KOPT-K1 (cell line): ENCODE measurements at regions not wholly inside any gene's neighbourhood (a gene's known extent, or its start where the extent isn't known, plus 50 kb on each side); places are given as distances from the start of the nearest gene placed in this dataset.

Experiments
- H3K27ac ChIP-seq: fragments of 200-600 bp; sonication (generic); 2 replicates; pipeline ENCODE4 v1.5.1; 2016; ENCODE audit warnings: antibody characterized with exemption, mild to moderate bottlenecking, low read depth, low read length; ENCODE audit not compliant: poor library complexity, severe bottlenecking
- H3K36me3 ChIP-seq: fragments of 200-600 bp; sonication (generic); 2 replicates; pipeline ENCODE4 v1.5.1; 2017; ENCODE audit warnings: antibody characterized with exemption, mild to moderate bottlenecking, low read length, moderate library complexity; ENCODE audit not compliant: insufficient read depth
- H3K9me3 ChIP-seq: fragments of 200-600 bp; sonication (generic); 2 replicates; pipeline ENCODE4 v1.5.1; 2017; ENCODE audit warnings: antibody characterized with exemption, low read length, mild to moderate bottlenecking; ENCODE audit not compliant: insufficient read depth, poor library complexity, severe bottlenecking

DNA sequence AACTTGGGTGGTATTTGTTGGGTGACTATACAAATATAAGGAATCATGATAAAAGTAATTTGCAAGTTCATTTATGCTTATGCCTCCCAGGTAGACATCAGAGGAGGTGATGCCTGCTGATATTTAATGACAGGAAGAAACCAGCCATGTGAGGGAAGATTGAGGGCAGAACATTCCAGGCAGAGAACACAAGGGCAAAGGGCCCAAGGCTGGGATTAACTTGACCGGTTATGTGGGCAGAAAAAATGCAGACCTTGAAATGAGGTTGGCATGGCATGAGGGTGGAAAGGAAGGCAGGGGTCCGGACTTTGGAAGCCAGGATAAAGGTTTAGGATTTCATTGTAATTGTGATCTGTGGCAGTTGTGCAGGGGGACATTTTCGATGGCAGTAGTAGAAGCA, 68.0 kb upstream of the MTPN start:
- Histone ChIP-seq H3K9me3 (peaks cover 17% of the 10 kb centered on the region), H3K27ac (no peak overlapping the region), H3K36me3 (0 out of 2 replicates have a peak, but pooled peaks cover 8% of the 10 kb centered on the region)

DNA sequence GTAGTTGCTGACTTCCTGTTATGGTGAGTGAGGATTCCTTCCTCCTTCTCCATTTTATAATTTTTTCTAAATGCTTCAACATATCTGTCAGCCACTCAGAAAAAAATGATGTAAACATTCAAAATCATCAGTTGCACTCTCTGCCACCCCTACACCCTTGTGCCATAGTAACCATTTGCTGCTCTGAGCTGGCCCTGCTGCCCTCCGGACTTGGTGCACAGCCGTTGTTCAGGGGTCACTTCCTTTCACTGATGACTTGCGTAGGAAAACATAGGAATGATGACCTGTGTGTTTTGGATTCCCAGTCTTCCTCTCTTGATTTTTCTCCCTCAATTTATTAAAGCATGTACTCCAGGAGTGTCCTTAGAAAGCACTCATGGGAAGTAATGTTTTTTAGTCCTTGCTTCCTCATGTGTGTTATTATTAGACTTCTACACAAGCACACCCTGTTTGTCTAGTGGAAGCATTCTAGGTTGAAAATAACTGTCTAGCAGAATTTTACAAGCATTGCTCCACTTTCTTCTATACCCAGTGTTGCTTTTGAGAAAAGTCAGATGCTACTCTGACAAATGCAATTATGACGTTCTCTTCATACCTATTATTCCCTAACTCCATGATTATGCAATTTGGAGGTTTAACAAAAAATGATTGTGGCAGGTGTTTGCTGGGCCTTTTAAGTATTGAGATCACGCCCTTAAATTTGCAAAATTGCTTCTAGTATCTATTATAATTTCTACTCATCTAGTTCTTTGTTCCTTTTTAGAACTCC, 62.6 kb upstream of the MTPN start:
- H3K27ac ChIP-seq, result no peak overlapping the region
- H3K36me3 ChIP-seq, result no peaks in the 10 kb centered on the region
- no peaks in the 10 kb centered on the region for H3K9me3 ChIP-seq

DNA sequence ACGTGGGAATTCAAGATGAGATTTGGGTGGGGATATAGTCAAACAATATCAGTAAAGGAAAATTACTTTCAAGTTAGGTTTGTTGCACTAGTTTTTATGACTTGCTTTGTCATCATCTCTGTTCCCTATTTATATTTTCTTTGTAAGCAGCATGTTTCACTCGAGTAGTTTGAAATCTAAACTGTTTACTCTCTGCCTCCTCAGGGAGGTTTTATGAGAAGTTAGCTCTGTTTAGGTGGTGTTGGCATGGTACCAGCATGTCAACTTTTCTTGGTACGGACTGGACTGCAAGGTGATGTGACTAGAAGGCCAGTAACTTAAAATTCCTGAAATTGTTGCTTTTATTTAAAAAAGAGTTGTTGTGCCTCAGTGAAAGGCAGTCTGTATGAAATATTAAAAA, 59.2 kb upstream of the MTPN start:
- no peak overlapping the region for H3K27ac ChIP-seq
- H3K9me3 ChIP-seq, result no peaks in the 10 kb centered on the region
- H3K36me3 ChIP-seq, result no peaks in the 10 kb centered on the region

DNA sequence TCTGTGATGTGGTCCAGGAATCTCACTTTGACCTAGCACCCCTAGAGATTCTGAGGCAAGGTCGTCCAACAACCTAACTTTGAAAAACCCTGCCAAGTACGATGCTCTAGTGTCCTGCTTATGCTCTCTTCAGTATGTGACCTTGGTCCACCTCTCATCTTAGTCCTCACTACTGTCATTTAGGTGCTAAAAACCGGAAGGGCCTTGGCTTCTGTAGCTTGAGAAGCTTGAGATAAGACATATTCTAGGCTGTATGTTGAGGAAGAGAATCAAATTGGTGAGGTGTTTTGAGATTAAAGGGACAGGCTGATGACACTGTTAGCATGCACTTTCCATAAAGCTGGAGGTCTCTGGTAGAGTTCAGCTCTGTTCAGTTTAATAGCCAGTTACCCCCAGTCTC, 57.0 kb upstream of the MTPN start:
- no peaks in the 10 kb centered on the region for H3K36me3 ChIP-seq
- H3K27ac ChIP-seq, result no peak overlapping the region
- H3K9me3 ChIP-seq, result no peaks in the 10 kb centered on the region

DNA sequence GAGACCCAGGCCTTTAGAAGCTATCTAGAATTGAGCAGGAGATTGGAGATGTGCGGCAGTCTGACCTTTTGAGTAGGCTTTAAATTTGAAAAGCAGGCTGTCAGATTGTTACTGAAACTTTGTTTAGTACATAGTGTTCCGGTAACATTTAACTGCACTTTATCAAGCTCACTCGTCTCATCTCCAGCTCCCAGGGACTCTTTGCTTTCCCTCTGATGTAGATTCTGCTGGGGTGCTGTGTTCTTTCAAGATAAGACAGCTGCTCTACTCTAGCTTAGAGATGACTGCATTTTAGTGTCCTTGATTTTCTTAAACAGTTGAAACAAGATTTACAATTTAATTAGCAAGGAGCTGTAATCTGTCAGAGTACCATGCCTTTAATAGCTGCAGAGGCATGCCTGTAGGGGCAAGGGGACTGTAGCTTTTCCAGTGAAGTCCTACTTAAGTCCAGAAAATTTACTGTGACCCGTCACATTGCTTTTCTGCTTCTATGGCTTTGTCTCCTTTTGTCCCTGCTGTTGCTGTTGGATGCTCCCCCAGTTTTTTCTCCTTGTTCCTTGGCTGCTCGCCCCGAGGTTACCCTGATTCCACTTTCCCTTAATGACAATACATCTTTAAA, 56.4 kb upstream of the MTPN start:
- Histone ChIP-seq H3K36me3 (no peaks in the 10 kb centered on the region), H3K27ac (no peak overlapping the region), H3K9me3 (no peaks in the 10 kb centered on the region)

DNA sequence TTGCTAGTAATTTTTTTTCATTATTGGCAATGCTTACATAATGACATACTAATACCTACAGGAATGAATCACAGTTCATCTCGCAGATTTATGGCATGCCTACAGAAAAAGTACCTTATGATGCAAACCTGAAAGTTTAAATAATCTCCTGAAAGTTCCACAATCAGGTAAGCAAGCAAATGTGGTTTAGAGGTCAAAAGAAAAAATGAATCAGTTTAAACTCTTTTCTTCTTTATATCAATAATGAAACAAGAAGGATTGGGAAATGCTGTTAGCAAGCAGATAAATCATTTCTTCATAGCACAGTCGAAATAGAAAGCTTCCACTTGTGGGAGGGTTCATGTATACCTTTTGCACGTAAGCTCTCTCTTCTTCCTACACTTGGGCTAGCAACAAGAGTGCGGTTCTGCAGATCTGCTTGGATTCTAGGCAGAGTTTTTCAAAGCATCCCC, 53.7 kb upstream of the MTPN start:
- Histone ChIP-seq H3K27ac (no peak overlapping the region), H3K36me3 (0 out of 2 replicates have a peak, but pooled peaks cover 4% of the 10 kb centered on the region), H3K9me3 (no peaks in the 10 kb centered on the region)

DNA sequence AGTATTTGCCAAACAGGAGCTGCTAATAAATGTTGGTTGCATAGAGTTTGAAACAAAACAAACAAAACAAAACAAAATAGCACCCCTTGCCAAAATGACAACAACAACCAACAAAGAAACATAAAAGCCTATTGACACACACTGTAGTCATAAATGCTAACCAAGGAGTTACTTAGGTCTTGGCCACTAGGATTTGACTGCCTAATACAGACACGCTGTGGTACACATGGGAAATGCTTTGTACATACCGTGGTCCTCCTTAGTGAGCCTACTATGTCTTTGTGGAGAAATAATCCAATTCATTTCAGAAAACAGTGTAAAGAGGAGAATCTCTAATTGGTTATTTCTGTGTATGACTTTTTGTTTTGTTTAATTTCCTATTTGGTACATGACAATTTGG, 53.2 kb upstream of the MTPN start:
- H3K27ac ChIP-seq, result no peak overlapping the region
- H3K36me3 ChIP-seq, result 0 out of 2 replicates have a peak, but pooled peaks cover 4% of the 10 kb centered on the region
- H3K9me3 ChIP-seq, result no peaks in the 10 kb centered on the region

DNA sequence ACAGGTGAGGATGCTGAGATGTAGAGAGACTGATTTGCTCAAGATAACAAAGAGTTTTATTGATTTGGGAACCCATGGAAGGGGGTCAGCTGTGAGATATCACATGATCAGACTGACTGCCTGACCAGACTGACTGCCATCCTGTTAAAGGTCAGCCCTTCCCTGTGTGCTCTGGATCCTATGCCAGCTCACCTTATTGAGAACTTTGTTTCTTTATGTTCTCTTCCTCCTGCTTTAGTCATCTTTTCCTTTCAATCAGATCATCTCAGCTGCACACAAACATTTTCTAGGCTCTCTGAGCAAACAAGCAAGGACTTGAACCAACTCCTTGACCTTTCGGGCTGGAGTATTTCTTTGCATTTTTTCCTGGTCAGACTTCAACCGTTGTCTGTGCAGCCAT, 50.0 kb upstream of the MTPN start:
- Histone ChIP-seq H3K36me3 (0 out of 2 replicates have a peak, but pooled peaks cover 4% of the 10 kb centered on the region), H3K9me3 (no peaks in the 10 kb centered on the region), H3K27ac (no peak overlapping the region)
